Fibroblast of lung (primary cell): ENCODE measurements at regions not wholly inside any gene's neighbourhood (a gene's known extent, or its start where the extent isn't known, plus 50 kb on each side); places are given as distances from the start of the nearest gene placed in this dataset.

Source experiments
- DNase-seq, 2 donors: peaks; one replicate each; pipeline versions ENCODE4 v3.0.0 to v3.0.0-alpha.2; 2010; ENCODE audit warnings: low read depth in 2 of 2
- H2AFZ ChIP-seq: 2 replicates; pipeline ENCODE4 v1.5.1; 2012; ENCODE audit warnings: low read length, control low read depth, inconsistent platforms
- H3K27ac ChIP-seq: 2 replicates; pipeline ENCODE4 v1.5.1; 2011; ENCODE audit warnings: low read length, control low read depth; ENCODE audit not compliant: insufficient read depth
- H3K27me3 ChIP-seq: 2 replicates; pipeline ENCODE4 v1.5.1; 2011; ENCODE audit warnings: mild to moderate bottlenecking, low read length; ENCODE audit not compliant: control insufficient read depth, insufficient read depth
- H3K36me3 ChIP-seq: 2 replicates; pipeline ENCODE4 v1.5.1; 2011; ENCODE audit warnings: low read length; ENCODE audit not compliant: control insufficient read depth, insufficient read depth
- H3K4me1 ChIP-seq: 2 replicates; pipeline ENCODE4 v1.5.1; 2011; ENCODE audit warnings: low read length; ENCODE audit not compliant: control insufficient read depth, insufficient read depth; ENCODE audit errors: extremely low read depth
- H3K4me2 ChIP-seq: 2 replicates; pipeline ENCODE4 v1.5.1; 2011; ENCODE audit warnings: low read length, control low read depth; ENCODE audit not compliant: insufficient read depth; ENCODE audit errors: extremely low read depth
- H3K4me3 ChIP-seq, 4 experiments: fragments of 200-600 bp in 1 of 4; sonication (generic) in 1 of 4; replicated peaks in 1 of 4; 2 replicates each; pipeline ENCODE4 v1.5.1; 2011 to 2016; ENCODE audit warnings: low read length in 4 of 4, low read depth in 3 of 4, mild to moderate bottlenecking in 3 of 4, control low read depth in 2 of 4, inconsistent platforms in 1 of 4, mixed read lengths in 1 of 4; ENCODE audit not compliant: insufficient read depth in 1 of 4; ENCODE audit errors: control extremely low read depth in 1 of 4
- H3K79me2 ChIP-seq: 2 replicates; pipeline ENCODE4 v1.5.1; 2012; ENCODE audit warnings: mild to moderate bottlenecking, low read length, inconsistent platforms; ENCODE audit not compliant: control insufficient read depth, insufficient read depth
- H3K9ac ChIP-seq: 2 replicates; pipeline ENCODE4 v1.5.1; 2011; ENCODE audit warnings: mild to moderate bottlenecking, low read length, control low read depth; ENCODE audit not compliant: insufficient read depth
- H3K9me3 ChIP-seq: 2 replicates; pipeline ENCODE4 v1.5.1; 2012; ENCODE audit warnings: low read depth, low read length; ENCODE audit not compliant: control insufficient read depth, insufficient read depth
- H4K20me1 ChIP-seq: 2 replicates; pipeline ENCODE4 v1.5.1; 2011; ENCODE audit warnings: low read length; ENCODE audit not compliant: control insufficient read depth, insufficient read depth; ENCODE audit errors: extremely low read depth
- EZH2 ChIP-seq: IDR thresholded peaks from 2 replicates; pipeline ENCODE4 v1.5.1; 2012; ENCODE audit warnings: low read length, control low read depth, mild to moderate bottlenecking; ENCODE audit errors: missing control alignments
- TF ChIP-seq, protein P1 (sequence below), 2 donors: IDR thresholded peaks in 1 of 2; conservative IDR thresholded peaks in 1 of 2; 1 replicate in 1 of 2; 2 replicates in 1 of 2; pipeline ENCODE4 v1.5.1; 2011 to 2012; ENCODE audit warnings: low read length in 2 of 2, control low read depth in 1 of 2, inconsistent platforms in 1 of 2, low read depth in 1 of 2, mild to moderate bottlenecking in 1 of 2

DNA sequence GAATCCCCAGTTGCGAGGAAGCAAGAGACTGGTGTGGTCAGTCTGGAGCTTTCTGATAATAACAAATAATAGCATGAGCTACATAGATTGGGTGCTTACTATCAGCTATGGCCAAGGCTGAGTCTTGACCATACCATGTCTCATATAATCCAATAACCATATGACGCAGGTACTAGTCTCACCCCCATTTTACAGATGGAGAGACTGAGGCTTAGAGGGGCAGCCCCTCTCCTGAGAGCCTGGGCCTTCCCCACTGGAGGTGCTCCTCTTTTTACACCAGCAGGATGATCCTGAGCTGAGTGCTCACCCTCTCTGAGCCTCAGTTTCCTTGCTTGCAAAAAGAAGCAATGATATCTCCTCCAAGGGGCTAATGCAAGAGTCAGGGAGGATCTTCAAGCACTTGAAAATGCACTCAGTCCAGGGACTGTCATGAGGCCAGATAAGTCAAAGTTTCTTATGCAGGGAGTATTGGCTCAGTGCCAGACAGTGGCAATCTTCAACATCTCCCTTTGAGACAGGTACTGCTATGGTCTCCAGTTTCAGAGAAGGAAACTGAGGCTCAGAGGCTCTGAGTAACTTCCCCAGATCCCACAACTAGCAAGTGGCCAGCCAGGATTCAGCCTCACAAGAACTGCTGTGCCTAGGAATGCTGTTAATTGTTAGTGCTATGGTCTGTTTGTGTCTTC is 149.7 kb downstream of the TFCP2L1 start:
- no peak for TF ChIP-seq EZH2
- TF ChIP-seq, protein P1, sequence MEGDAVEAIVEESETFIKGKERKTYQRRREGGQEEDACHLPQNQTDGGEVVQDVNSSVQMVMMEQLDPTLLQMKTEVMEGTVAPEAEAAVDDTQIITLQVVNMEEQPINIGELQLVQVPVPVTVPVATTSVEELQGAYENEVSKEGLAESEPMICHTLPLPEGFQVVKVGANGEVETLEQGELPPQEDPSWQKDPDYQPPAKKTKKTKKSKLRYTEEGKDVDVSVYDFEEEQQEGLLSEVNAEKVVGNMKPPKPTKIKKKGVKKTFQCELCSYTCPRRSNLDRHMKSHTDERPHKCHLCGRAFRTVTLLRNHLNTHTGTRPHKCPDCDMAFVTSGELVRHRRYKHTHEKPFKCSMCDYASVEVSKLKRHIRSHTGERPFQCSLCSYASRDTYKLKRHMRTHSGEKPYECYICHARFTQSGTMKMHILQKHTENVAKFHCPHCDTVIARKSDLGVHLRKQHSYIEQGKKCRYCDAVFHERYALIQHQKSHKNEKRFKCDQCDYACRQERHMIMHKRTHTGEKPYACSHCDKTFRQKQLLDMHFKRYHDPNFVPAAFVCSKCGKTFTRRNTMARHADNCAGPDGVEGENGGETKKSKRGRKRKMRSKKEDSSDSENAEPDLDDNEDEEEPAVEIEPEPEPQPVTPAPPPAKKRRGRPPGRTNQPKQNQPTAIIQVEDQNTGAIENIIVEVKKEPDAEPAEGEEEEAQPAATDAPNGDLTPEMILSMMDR (conservative IDR thresholded peaks at IDR 0.05 in 1 of 2, IDR thresholded peaks at IDR 0.05 in 1 of 2; ENCODE audit: low read depth in 1 of 2, low read length in 2 of 2) = no peak
- DNase-seq = no peak
- Histone ChIP-seq H3K4me3 (no peak overlapping the region), H4K20me1 (no peaks in the 10 kb centered on the region), H3K36me3 (no peaks in the 10 kb centered on the region), H3K79me2 (no peaks in the 10 kb centered on the region), H3K27ac (no peak overlapping the region), H2AFZ (no peak overlapping the region), H3K9ac (no peak overlapping the region), H3K9me3 (no peaks in the 10 kb centered on the region), H3K4me2 (no peak overlapping the region), H3K27me3 (no peaks in the 10 kb centered on the region), H3K4me1 (no peaks in the 10 kb centered on the region)

DNA sequence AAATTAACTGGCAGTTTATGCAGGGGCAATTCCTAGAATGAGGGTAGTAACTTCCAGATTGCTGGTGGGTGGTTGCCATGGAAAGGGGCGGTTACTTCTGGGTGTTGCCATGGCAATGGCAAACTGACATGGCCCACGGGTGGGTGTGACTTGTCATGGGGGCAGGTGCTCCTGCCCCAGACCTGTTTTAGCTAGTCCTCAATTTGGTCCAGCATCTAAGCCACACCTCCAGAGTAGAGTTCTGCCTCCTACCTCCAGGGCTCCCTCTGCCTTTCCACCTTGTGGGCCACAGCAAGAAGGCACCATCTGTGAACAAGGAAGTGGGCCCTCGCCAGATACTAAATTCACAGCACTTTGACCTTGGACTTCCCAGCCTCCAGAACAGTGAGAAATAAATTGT is 148.7 kb downstream of the TFCP2L1 start:
- Histone ChIP-seq H3K4me2 (no peak overlapping the region), H3K9ac (no peak overlapping the region), H3K27me3 (no peaks in the 10 kb centered on the region), H3K27ac (no peak overlapping the region), H3K9me3 (no peaks in the 10 kb centered on the region), H3K4me1 (no peaks in the 10 kb centered on the region), H3K4me3 (no peak overlapping the region), H2AFZ (no peak overlapping the region), H4K20me1 (no peaks in the 10 kb centered on the region), H3K79me2 (no peaks in the 10 kb centered on the region), H3K36me3 (no peaks in the 10 kb centered on the region)
- DNase-seq = no peak
- TF ChIP-seq, protein P1 (conservative IDR thresholded peaks at IDR 0.05 in 1 of 2, IDR thresholded peaks at IDR 0.05 in 1 of 2; ENCODE audit: low read depth in 1 of 2, low read length in 2 of 2) = no peak
- TF ChIP-seq EZH2 = no peak

DNA sequence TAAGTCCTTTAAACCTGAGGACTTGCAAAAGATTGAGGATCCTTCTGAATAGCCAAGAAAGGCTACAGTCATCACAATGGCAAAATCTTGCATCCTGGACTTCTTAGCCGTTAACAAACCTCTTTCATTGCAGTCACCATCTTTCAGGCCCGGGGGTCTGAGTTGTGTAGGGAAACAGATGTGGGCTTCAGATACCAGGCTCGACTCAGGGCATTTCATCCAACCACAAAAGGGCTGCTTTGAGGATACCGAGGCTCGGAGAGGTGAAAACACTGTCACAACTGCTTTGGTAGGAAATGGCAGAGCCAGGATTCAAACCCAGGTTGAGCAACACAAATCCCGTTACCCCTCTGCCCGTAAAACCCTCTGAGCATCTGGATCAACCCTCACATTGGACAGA is 147.4 kb downstream of the TFCP2L1 start:
- DNase-seq = no peak
- H3K4me1 ChIP-seq = no peaks in the 10 kb centered on the region
- no peaks in the 10 kb centered on the region for H4K20me1 ChIP-seq
- H3K4me2 ChIP-seq = no peak overlapping the region
- TF ChIP-seq, protein P1 (conservative IDR thresholded peaks at IDR 0.05 in 1 of 2, IDR thresholded peaks at IDR 0.05 in 1 of 2; ENCODE audit: low read depth in 1 of 2, low read length in 2 of 2) = no peak
- no peak for TF ChIP-seq EZH2
- no peak overlapping the region for H3K27ac ChIP-seq
- H3K4me3 ChIP-seq = no peak overlapping the region
- H3K79me2 ChIP-seq = no peaks in the 10 kb centered on the region
- H2AFZ ChIP-seq = no peak overlapping the region
- H3K27me3 ChIP-seq = no peaks in the 10 kb centered on the region
- no peak overlapping the region for H3K9ac ChIP-seq
- no peaks in the 10 kb centered on the region for H3K36me3 ChIP-seq
- H3K9me3 ChIP-seq = no peaks in the 10 kb centered on the region
